ENCODE measurements at regions not wholly inside any gene's neighbourhood (a gene's known extent, or its start where the extent isn't known, plus 50 kb on each side); places are given as distances from the start of the nearest gene placed in this dataset.

GRCh38 chr2:117091041-117091837, 723.3 kb upstream of the DDX18 start:
- TF ChIP-seq EZH2phosphoT487 (IDR thresholded peaks at IDR 0.05; ENCODE audit: insufficient read depth, low read depth), result no peak
- TF ChIP-seq EZH2 (IDR thresholded peaks at IDR 0.05; ENCODE audit: insufficient read depth, poor library complexity, severe bottlenecking), result no peak
